Stimulated activated CD8-positive, alpha-beta memory T cell treated with anti-CD3 and anti-CD28 coated beads, Interleukin-4, amount 100 ng/mL, for 48 hours (primary cell): ENCODE measurements at regions not wholly inside any gene's neighbourhood (a gene's known extent, or its start where the extent isn't known, plus 50 kb on each side); places are given as distances from the start of the nearest gene placed in this dataset.
"Not testable (repeated sequence)": the region's sequence is repeated elsewhere in the genome, so short reads cannot be mapped to it uniquely, and the experiment has no call there.

ENCODE experiments used
- DNase-seq: peaks from one replicate; pipeline ENCODE4 v3.0.0-alpha.2; 2020

- not testable (repeated sequence) for DNase-seq
These were observed 161.8 kb downstream of the GOSR1 start for GRCh38 chr17:30638968-30639367.

- not testable (repeated sequence) for DNase-seq
These were observed 154.4 kb downstream of the GOSR1 start for GRCh38 chr17:30631651-30632050.

GRCh38 chr17:30625380-30625779 lies 148.2 kb downstream of the GOSR1 start:
- DNase-seq = not testable (repeated sequence)

- DNase-seq = not testable (repeated sequence)
These were observed 147.0 kb downstream of the GOSR1 start for GRCh38 chr17:30624180-30624579.

DNA sequence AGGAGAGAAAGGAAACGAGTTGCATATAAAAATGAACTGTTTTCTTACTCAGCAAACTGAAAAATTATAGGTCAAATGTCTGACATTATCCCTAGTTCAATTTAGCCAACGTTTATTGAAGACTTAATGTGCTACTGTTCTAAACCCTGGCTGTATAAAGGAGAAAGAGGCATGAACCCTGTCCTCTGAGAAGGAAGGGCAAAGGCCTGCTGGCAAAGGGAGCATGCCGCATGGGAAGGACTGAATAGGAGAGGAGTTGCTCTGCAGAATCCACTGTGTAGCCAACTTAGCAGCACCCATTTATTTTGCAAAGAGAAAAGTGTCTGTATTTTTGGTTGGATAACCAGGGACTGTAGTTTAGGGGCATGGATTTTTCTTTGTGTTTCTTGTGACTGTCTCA lies 132.5 kb downstream of the GOSR1 start:
- DNase-seq = not testable (repeated sequence)

GRCh38 chr17:30605523-30605922 lies 128.3 kb downstream of the GOSR1 start:
- DNase-seq = no peak

- DNase-seq = no peak
These were observed 127.8 kb downstream of the GOSR1 start for GRCh38 chr17:30605027-30605426.

DNA sequence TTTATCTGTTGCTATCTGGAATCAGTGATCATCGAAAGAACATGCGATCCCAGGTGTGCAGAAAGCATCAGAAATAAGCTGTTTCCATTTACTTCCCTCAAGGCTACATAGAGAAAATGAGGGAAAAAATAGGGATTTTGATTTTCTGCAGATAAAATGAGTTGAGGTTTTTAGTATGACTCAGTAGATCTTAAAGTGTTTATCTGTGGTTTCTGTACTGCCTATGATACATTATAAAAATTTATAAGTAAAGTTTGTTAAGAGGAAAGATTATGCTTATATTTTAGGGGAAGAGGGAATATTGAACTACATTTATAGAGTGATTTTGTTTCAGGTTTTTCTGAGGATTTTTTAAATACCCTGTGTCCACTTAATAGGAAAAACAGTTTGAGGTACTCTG lies 125.2 kb downstream of the GOSR1 start:
- not testable (repeated sequence) for DNase-seq

GRCh38 chr17:30601984-30602383 lies 124.8 kb downstream of the GOSR1 start:
- DNase-seq = not testable (repeated sequence)

DNA sequence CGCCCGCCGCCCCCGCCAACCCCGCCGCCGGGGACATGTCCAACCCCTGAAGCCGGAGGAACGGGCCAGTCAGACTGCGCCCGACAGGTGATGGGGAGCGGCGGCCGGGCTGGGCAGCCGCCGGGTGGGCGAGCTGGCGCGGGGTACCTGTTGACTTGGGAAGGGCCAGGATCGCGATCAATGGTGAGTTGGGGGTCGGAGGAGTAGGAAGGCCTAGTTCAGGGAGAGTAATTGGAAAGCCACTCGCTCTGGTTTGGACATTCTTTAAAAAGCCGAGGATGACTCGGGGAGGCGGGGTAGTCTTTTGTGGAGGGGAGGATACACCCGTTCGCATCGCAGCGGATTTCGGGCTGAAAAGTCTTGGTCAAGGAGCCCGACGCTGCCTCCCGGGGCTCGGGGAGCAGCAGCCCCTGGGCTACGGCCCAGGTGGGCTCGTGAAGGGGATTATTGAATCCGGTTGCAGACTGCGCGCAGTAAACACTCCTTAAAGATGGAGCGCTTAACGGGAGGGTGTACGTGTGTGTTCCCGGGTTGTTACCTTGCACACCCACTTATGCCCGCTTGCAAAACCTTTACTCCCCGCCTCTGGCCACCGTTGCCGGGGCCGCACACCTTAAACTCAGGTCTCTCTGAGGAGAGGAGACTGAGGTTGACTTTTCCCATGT lies 123.8 kb downstream of the GOSR1 start:
- DNase-seq = peak; percentile 40

GRCh38 chr17:30600060-30600829 lies 123.0 kb downstream of the GOSR1 start:
- DNase-seq = peak; percentile 82

GRCh38 chr17:30599428-30600059 lies 122.3 kb downstream of the GOSR1 start:
- DNase-seq = no peak

- DNase-seq = no peak
These were observed 120.6 kb downstream of the GOSR1 start for GRCh38 chr17:30597776-30598288.

GRCh38 chr17:30596948-30597775 lies 120.0 kb downstream of the GOSR1 start:
- DNase-seq = not testable (repeated sequence)

- DNase-seq = not testable (repeated sequence)
These were observed 117.8 kb downstream of the GOSR1 start for GRCh38 chr17:30594953-30595371.

GRCh38 chr17:30594223-30594952 lies 117.2 kb downstream of the GOSR1 start:
- no peak for DNase-seq

DNA sequence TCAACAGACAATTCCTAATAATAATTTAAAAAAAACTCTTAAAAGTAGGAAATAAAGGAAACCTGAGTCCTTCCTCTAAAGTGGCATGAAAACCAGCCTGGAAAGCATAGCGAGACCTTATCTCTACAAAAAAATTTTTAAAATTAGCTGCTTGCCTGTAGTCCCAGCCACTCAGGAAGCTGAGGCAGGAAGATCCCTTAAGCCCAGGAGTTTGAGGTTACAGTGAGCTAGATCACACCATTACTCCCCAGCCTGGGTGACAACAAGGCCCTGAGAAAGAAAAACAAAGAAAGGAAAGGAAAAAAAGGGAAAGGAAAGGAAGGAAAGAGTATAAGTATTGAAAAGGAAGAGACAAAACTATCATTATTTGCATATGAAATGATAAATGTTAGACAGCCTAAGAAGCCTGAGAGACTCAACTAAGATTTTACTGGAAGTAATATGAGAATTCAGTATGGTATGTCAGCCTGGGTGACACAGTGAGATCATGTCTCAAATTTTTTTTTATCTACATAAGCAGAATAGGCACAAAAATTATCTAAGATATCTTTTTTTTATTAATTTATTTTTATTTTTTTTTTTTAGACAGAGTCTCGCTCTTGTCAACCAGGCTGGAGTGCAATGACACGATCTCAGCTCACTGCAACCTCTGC lies 113.0 kb downstream of the GOSR1 start:
- DNase-seq = no peak

- DNase-seq = no peak
These were observed 112.2 kb downstream of the GOSR1 start for GRCh38 chr17:30589431-30589830.

DNA sequence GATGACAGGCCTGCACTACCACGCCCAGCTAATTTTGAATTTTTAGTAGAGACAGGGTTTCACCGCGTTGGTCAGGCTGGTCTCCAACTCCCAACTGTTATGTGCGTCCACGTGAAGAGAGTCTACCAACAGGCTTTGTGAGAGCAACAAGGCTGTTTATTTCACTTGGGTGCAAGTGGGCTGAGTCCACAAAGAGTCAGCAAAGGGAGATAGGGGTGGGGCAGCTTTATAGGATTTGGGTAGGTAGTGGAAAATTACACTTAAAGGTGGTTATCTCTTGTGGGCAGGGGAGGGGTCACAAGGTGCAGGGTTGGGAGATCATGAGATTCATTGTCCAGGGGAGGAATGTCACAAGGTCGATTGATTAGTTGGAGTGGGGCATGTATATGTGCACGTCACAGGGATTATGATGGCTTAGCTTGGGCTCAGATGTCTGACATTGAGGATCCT lies 111.6 kb downstream of the GOSR1 start:
- DNase-seq = no peak

DNA sequence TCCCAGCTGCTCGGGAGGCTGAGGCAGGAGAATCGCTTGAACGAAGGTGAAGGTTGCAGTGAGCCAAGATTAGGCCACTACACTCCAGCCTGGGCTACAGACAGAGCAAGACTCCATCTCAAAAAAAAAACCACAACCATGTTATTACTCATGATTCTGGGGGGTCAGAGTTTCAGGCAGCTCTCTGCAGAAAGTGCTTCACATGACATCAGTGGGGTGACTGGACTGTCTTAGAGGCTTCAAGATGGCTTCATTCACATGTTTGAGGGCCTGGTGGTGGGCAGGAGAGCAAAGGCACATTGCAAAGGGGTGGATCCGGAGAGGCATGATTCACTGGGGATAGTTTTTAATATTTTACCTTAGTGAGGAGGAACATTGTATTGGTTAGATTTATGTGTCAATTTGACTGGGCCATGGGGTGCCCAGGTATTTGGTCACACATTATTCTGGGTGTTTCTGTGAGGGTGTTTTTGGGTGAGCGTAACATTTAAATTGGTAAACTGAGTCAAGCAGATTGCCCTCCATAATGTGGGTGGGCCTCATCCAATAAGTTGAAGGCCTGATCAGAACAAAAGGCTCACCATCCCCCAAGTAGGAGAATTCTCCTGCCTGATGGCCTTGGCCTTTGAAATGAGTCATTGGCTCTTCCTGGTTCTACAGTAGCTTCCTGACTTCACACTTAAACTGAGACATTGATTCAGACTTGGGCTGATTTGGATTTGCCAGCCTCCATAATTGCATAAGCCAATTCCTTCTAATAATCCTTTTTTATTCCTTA lies 109.8 kb downstream of the GOSR1 start:
- DNase-seq = peak; percentile 29
